CD14-positive monocyte (primary cell): ENCODE measurements at regions not wholly inside any gene's neighbourhood (a gene's known extent, or its start where the extent isn't known, plus 50 kb on each side); places are given as distances from the start of the nearest gene placed in this dataset.

Source experiments
- DNase-seq, 3 donors: peaks; one replicate each; pipeline ENCODE4 v3.0.0-alpha.2; 2011 to 2022
- H2AFZ ChIP-seq: 2 replicates; pipeline ENCODE4 v1.6.0; 2012; ENCODE audit warnings: mild to moderate bottlenecking, low read depth, low read length, inconsistent platforms; ENCODE audit not compliant: insufficient read depth, poor library complexity, severe bottlenecking
- H3K27ac ChIP-seq, 2 donors: 1 replicate in 1 of 2; 2 replicates in 1 of 2; pipeline ENCODE4 v1.5.1; 2012 to 2013; ENCODE audit warnings: low read length in 2 of 2, control low read depth in 1 of 2, inconsistent platforms in 1 of 2, low read depth in 1 of 2, mild to moderate bottlenecking in 1 of 2
- H3K27me3 ChIP-seq, 2 donors: one replicate each; pipeline versions ENCODE4 v1.6.0 to v1.6.1; 2011 to 2013; ENCODE audit warnings: low read length in 2 of 2; ENCODE audit not compliant: control insufficient read depth in 2 of 2, insufficient read depth in 2 of 2
- H3K36me3 ChIP-seq, 2 donors: replicated peaks in 1 of 2; 1 replicate in 1 of 2; 2 replicates in 1 of 2; pipeline versions ENCODE4 v1.5.1 to v1.6.1; 2012 to 2013; ENCODE audit warnings: low read length in 2 of 2, control low read depth in 1 of 2, inconsistent platforms in 1 of 2, mild to moderate bottlenecking in 1 of 2; ENCODE audit not compliant: insufficient read depth in 2 of 2, control insufficient read depth in 1 of 2
- H3K4me1 ChIP-seq, 2 donors: 1 replicate in 1 of 2; 2 replicates in 1 of 2; pipeline versions ENCODE4 v1.5.1 to v1.6.1; 2012 to 2013; ENCODE audit warnings: low read length in 2 of 2, control low read depth in 1 of 2, inconsistent platforms in 1 of 2, mild to moderate bottlenecking in 1 of 2, moderate library complexity in 1 of 2; ENCODE audit not compliant: insufficient read depth in 2 of 2, control insufficient read depth in 1 of 2
- H3K4me2 ChIP-seq: replicated peaks from 2 replicates; pipeline ENCODE3; 2012; ENCODE audit warnings: low read length, moderate library complexity, mild to moderate bottlenecking; ENCODE audit not compliant: poor library complexity, severe bottlenecking; ENCODE audit errors: extremely low read depth
- H3K4me3 ChIP-seq, 3 experiments: fragments of 200-600 bp in 1 of 3; sonication (generic) in 1 of 3; replicated peaks in 1 of 3; 1 replicate in 2 of 3; 2 replicates in 1 of 3; pipeline ENCODE4 v1.5.1; 2011 to 2013; ENCODE audit warnings: low read length in 3 of 3, mild to moderate bottlenecking in 3 of 3, control low read depth in 2 of 3, low read depth in 2 of 3, inconsistent platforms in 1 of 3, moderate library complexity in 1 of 3
- H3K79me2 ChIP-seq: 2 replicates; pipeline ENCODE4 v1.6.0; 2012; ENCODE audit warnings: mild to moderate bottlenecking, control low read depth, inconsistent platforms, low read length, moderate library complexity; ENCODE audit not compliant: insufficient read depth
- H3K9ac ChIP-seq: 2 replicates; pipeline ENCODE4 v1.6.0; 2017; ENCODE audit warnings: low read length, mild to moderate bottlenecking; ENCODE audit not compliant: insufficient read depth, poor library complexity, severe bottlenecking
- H3K9me3 ChIP-seq, 2 donors: replicated peaks in 1 of 2; 1 replicate in 1 of 2; 2 replicates in 1 of 2; pipeline versions ENCODE4 v1.5.1 to v1.6.1; 2012 to 2013; ENCODE audit warnings: low read length in 2 of 2, control low read depth in 1 of 2; ENCODE audit not compliant: control insufficient read depth in 1 of 2, insufficient read depth in 1 of 2
- H4K20me1 ChIP-seq: 2 replicates; pipeline ENCODE4 v1.6.0; 2012; ENCODE audit warnings: mild to moderate bottlenecking, low read length, control low read depth, moderate library complexity; ENCODE audit not compliant: insufficient read depth
- H3K27ac Mint-ChIP-seq, 7 donors: one replicate each; pipeline ENCODE4 v1.8.0; 2020; ENCODE audit warnings: mild to moderate bottlenecking in 7 of 7, mixed read lengths in 7 of 7, moderate library complexity in 6 of 7, inconsistent platforms in 2 of 7
- H3K27me3 Mint-ChIP-seq, 3 donors: one replicate each; pipeline ENCODE4 v1.8.0; 2021 to 2022; ENCODE audit warnings: low read depth in 3 of 3, mild to moderate bottlenecking in 3 of 3, mixed read lengths in 3 of 3, moderate library complexity in 3 of 3, inconsistent platforms in 1 of 3
- H3K36me3 Mint-ChIP-seq, 2 donors: one replicate each; pipeline ENCODE4 v1.8.0; 2020; ENCODE audit warnings: mixed read lengths in 2 of 2, inconsistent platforms in 1 of 2, mild to moderate bottlenecking in 1 of 2
- H3K4me1 Mint-ChIP-seq: one replicate; pipeline ENCODE4 v1.8.0; 2020; ENCODE audit warnings: mild to moderate bottlenecking, mixed read lengths
- H3K4me3 Mint-ChIP-seq, 2 donors: one replicate each; pipeline ENCODE4 v1.8.0; 2020; ENCODE audit warnings: mild to moderate bottlenecking in 2 of 2, mixed read lengths in 2 of 2, moderate library complexity in 1 of 2
- H3K9me3 Mint-ChIP-seq, 7 donors: one replicate each; pipeline ENCODE4 v1.8.0; 2020 to 2022; ENCODE audit warnings: mixed read lengths in 7 of 7, mild to moderate bottlenecking in 6 of 7, moderate library complexity in 6 of 7, inconsistent platforms in 2 of 7
- WGBS: methylation state at CpG from one replicate; pipeline ENCODE4 v1.1.5; 2013; ENCODE audit warnings: missing lambda C conversion rate; ENCODE audit not compliant: insufficient coverage; 5-methylcytosine and 5-hydroxymethylcytosine counted together
- intact Hi-C, 2 donors: fragments of 100-400 bp; cut with micrococcal nuclease; formaldehyde crosslinking; loops; one replicate each; pipeline versions ENCODE4 v1.15.0 to v1.15.1; 2023
- TF ChIP-seq, protein P1 (sequence below): fragments of 200-600 bp; IDR thresholded peaks from one replicate; pipeline ENCODE4 v1.8.0; 2022; ENCODE audit warnings: antibody characterized with exemption, mild to moderate bottlenecking

DNA sequence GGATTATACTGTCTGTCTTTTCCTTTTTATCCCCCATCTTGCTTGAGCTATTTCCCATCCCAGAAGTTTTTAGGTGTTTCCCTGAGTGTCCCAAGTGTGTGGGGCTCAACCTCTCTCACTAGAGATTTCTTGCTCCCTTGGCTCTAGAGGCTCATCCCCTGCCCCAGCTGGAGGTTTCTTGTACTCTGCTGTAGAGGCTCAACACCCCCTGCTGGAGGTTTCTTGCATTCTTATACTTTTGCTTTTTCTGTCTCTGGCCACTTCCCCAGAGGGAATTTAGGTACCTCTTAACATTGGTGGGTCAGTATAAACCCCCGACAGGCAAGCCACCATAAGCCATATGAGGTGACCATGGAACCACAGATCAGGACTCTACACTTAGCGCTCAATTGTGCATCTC lies 114.2 kb upstream of the FAM3C start:
- H3K9me3 Mint-ChIP-seq, result peaks cover 19 to 36% (median 30%) of the 10 kb centered on the region in 7 donors
- Histone ChIP-seq H3K27me3 (no peaks in the 10 kb centered on the region), H3K9me3 (peaks cover 21 to 42% of the 10 kb centered on the region in 2 donors), H3K9ac (no peak overlapping the region), H4K20me1 (no peaks in the 10 kb centered on the region), H3K4me3 (no peak overlapping the region), H3K36me3 (no peaks in the 10 kb centered on the region), H3K4me1 (no peaks in the 10 kb centered on the region), H2AFZ (no peak overlapping the region), H3K79me2 (no peaks in the 10 kb centered on the region), H3K4me2 (no peak overlapping the region), H3K27ac (no peak overlapping the region)
- TF ChIP-seq, protein P1, sequence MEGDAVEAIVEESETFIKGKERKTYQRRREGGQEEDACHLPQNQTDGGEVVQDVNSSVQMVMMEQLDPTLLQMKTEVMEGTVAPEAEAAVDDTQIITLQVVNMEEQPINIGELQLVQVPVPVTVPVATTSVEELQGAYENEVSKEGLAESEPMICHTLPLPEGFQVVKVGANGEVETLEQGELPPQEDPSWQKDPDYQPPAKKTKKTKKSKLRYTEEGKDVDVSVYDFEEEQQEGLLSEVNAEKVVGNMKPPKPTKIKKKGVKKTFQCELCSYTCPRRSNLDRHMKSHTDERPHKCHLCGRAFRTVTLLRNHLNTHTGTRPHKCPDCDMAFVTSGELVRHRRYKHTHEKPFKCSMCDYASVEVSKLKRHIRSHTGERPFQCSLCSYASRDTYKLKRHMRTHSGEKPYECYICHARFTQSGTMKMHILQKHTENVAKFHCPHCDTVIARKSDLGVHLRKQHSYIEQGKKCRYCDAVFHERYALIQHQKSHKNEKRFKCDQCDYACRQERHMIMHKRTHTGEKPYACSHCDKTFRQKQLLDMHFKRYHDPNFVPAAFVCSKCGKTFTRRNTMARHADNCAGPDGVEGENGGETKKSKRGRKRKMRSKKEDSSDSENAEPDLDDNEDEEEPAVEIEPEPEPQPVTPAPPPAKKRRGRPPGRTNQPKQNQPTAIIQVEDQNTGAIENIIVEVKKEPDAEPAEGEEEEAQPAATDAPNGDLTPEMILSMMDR, result no peak
- no peak overlapping the region for H3K27ac Mint-ChIP-seq
- no peaks in the 10 kb centered on the region for H3K4me1 Mint-ChIP-seq
- WGBS, result 100% methylated on average over 2 of the region's 2 CpGs
- DNase-seq, result no peak
- no peak overlapping the region for H3K4me3 Mint-ChIP-seq
- intact Hi-C loops, result no loop called here
- no peaks in the 10 kb centered on the region for H3K36me3 Mint-ChIP-seq
- peaks cover 0 to 6% (median 0%) of the 10 kb centered on the region in 3 donors for H3K27me3 Mint-ChIP-seq

DNA sequence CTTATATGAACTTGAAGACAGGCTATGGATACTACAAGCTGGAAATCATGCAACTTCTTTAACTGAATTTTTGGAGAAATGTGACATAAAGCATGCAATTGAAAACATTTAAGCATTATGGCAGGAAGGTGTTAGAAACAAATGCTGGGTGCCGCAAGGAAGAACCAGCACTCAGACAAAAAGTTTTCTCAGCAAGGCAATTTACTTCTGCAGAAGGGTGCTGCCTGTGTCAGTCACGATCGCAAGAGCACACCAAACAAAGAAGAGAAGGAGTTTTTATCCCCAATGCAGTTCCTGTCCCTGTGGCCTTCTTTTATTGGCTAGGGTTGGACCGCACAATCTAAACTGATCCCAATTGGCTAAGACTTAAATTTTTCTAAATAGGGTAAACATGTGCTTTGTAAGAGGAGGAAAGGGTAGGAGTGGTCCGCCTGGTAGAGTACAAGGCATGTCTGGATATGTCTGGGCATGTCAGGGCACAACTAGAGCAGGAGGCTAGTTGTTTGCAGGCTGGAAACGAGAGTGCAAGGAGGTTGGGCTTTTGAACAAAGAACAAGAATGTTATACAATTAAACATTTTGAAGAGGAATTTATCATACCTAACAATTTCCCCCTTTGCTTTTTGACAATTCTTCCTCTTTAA lies 109.6 kb upstream of the FAM3C start:
- Histone ChIP-seq H3K9me3 (peaks cover 19 to 42% of the 10 kb centered on the region in 2 donors), H3K36me3 (no peaks in the 10 kb centered on the region), H3K4me3 (no peak overlapping the region), H3K4me2 (no peak overlapping the region), H3K27ac (no peak overlapping the region), H3K27me3 (no peaks in the 10 kb centered on the region), H3K9ac (no peak overlapping the region), H4K20me1 (no peaks in the 10 kb centered on the region), H3K79me2 (no peaks in the 10 kb centered on the region), H3K4me1 (no peaks in the 10 kb centered on the region), H2AFZ (no peak overlapping the region)
- H3K9me3 Mint-ChIP-seq, result peaks cover 18 to 47% (median 32%) of the 10 kb centered on the region in 7 donors
- H3K36me3 Mint-ChIP-seq, result no peaks in the 10 kb centered on the region
- peaks cover 0 to 4% (median 0%) of the 10 kb centered on the region in 3 donors for H3K27me3 Mint-ChIP-seq
- intact Hi-C loops, result no loop called here
- TF ChIP-seq, protein P1, result no peak
- no peak for DNase-seq
- no peak overlapping the region for H3K27ac Mint-ChIP-seq
- 80% methylated on average over 5 of the region's 6 CpGs for WGBS
- no peak overlapping the region for H3K4me3 Mint-ChIP-seq
- no peaks in the 10 kb centered on the region for H3K4me1 Mint-ChIP-seq
